Activated CD4-positive, alpha-beta T cell treated with anti-CD3 and anti-CD28 coated beads for 48 hours (primary cell): ENCODE measurements at regions not wholly inside any gene's neighbourhood (a gene's known extent, or its start where the extent isn't known, plus 50 kb on each side); places are given as distances from the start of the nearest gene placed in this dataset.
"Not testable (repeated sequence)": the region's sequence is repeated elsewhere in the genome, so short reads cannot be mapped to it uniquely, and the experiment has no call there.

Experiments
- DNase-seq: peaks from one replicate; pipeline ENCODE4 v3.0.0-alpha.2; 2020

- no peak for DNase-seq
These were observed 90.2 kb upstream of the NUPR2 start for GRCh38 chr7:56206420-56206819.

- no peak for DNase-seq
These were observed 83.4 kb upstream of the NUPR2 start for GRCh38 chr7:56199639-56200038.

- DNase-seq: not testable (repeated sequence)
These were observed 80.0 kb upstream of the NUPR2 start for GRCh38 chr7:56196195-56196594.

GRCh38 chr7:56188823-56189346 lies 72.7 kb upstream of the NUPR2 start:
- DNase-seq: no peak

- no peak for DNase-seq
These were observed 72.2 kb upstream of the NUPR2 start for GRCh38 chr7:56188376-56188775.

GRCh38 chr7:56181010-56181409 lies 64.8 kb upstream of the NUPR2 start:
- DNase-seq: no peak

- DNase-seq: no peak
These were observed 59.6 kb upstream of the NUPR2 start for GRCh38 chr7:56175771-56176170.

GRCh38 chr7:56174875-56175760 lies 58.9 kb upstream of the NUPR2 start:
- DNase-seq: no peak

- DNase-seq: no peak
These were observed 58.2 kb upstream of the NUPR2 start for GRCh38 chr7:56174346-56174874.
